Tibial artery (tissue), 4 donors: ENCODE measurements at regions not wholly inside any gene's neighbourhood (a gene's known extent, or its start where the extent isn't known, plus 50 kb on each side); places are given as distances from the start of the nearest gene placed in this dataset.

Source experiments
- DNase-seq, 2 donors: peaks; one replicate each; pipeline ENCODE4 v3.0.0-alpha.2; 2019
- H3K27ac ChIP-seq, 2 donors: fragments of 200-600 bp; sonication (generic) in 1 of 2; 1 replicate in 1 of 2; 2 replicates in 1 of 2; pipeline ENCODE4 v1.5.1; 2018 to 2019; ENCODE audit warnings: mild to moderate bottlenecking in 1 of 2
- H3K27me3 ChIP-seq, 2 donors: fragments of 200-600 bp; sonication (generic) in 1 of 2; one replicate each; pipeline versions ENCODE4 v1.5.1 to v1.6.0; 2016 to 2019
- H3K36me3 ChIP-seq, 3 donors: fragments of 200-600 bp; sonication (generic) in 2 of 3; one replicate each; pipeline ENCODE4 v1.5.1; 2016 to 2019; ENCODE audit warnings: mild to moderate bottlenecking in 2 of 3
- H3K4me1 ChIP-seq, 4 donors: fragments of 200-600 bp; sonication (generic) in 2 of 4; 1 replicate in 3 of 4; 2 replicates in 1 of 4; pipeline ENCODE4 v1.5.1; 2016 to 2019
- H3K4me3 ChIP-seq, 2 donors: fragments of 200-600 bp; sonication (generic) in 1 of 2; 1 replicate in 1 of 2; 2 replicates in 1 of 2; pipeline ENCODE4 v1.5.1; 2018 to 2019; ENCODE audit warnings: mild to moderate bottlenecking in 2 of 2
- H3K9me3 ChIP-seq, 3 donors: fragments of 200-600 bp; sonication (generic) in 1 of 3; one replicate each; pipeline ENCODE4 v1.5.1; 2016 to 2019
- intact Hi-C: fragments of 100-400 bp; cut with DNase I; formaldehyde crosslinking; loops from one replicate; pipeline ENCODE4 v1.15.0; 2023; ENCODE audit warnings: low total_unique reads
- TF ChIP-seq, protein P1 (sequence below), 2 experiments: fragments of 200-600 bp in 1 of 2; fragments of 450-650 bp in 1 of 2; IDR thresholded peaks; one replicate each; pipeline ENCODE4 v1.5.1; 2017 to 2019; ENCODE audit warnings: antibody characterized with exemption in 2 of 2, mild to moderate bottlenecking in 1 of 2, moderate library complexity in 1 of 2

DNA sequence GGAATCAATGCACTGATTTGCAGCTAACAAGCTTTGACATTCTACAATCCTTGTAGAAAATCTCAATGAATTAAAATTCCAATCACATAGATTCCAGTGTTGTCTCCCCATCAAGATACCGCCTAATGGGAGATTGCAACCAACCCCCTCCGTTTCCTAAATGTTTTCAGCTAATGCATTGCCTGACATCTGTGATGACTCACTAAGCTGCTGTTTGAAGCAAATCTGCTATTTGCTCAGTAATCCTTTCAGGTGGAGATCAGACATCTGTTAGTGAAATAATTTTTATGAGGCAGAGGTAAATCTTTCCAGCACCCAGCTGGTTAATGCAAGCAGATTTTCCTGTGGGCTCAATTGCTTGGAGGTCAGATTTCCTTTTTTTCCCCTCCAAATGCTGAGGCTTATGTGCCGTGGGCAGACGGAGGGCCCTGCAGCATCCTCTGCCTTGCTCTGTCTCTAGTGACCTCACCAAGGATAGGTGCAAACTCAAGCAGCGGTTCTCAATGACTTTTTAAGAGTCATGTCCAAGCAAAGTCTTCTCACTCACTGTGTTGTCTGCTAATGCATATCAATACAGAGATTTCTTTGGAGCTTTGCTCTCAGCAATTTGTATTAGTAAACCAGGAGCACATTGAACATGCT, 91.1 kb upstream of the RAB3GAP2 start:
- Histone ChIP-seq H3K4me1 (no peaks in the 10 kb centered on the region), H3K36me3 (no peaks in the 10 kb centered on the region), H3K4me3 (no peak overlapping the region), H3K9me3 (no peaks in the 10 kb centered on the region), H3K27ac (no peak overlapping the region), H3K27me3 (no peaks in the 10 kb centered on the region)
- no peak for DNase-seq
- TF ChIP-seq, protein P1, sequence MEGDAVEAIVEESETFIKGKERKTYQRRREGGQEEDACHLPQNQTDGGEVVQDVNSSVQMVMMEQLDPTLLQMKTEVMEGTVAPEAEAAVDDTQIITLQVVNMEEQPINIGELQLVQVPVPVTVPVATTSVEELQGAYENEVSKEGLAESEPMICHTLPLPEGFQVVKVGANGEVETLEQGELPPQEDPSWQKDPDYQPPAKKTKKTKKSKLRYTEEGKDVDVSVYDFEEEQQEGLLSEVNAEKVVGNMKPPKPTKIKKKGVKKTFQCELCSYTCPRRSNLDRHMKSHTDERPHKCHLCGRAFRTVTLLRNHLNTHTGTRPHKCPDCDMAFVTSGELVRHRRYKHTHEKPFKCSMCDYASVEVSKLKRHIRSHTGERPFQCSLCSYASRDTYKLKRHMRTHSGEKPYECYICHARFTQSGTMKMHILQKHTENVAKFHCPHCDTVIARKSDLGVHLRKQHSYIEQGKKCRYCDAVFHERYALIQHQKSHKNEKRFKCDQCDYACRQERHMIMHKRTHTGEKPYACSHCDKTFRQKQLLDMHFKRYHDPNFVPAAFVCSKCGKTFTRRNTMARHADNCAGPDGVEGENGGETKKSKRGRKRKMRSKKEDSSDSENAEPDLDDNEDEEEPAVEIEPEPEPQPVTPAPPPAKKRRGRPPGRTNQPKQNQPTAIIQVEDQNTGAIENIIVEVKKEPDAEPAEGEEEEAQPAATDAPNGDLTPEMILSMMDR (IDR thresholded peaks at IDR 0.05) = no peak
- intact Hi-C loops = no loop called here

DNA sequence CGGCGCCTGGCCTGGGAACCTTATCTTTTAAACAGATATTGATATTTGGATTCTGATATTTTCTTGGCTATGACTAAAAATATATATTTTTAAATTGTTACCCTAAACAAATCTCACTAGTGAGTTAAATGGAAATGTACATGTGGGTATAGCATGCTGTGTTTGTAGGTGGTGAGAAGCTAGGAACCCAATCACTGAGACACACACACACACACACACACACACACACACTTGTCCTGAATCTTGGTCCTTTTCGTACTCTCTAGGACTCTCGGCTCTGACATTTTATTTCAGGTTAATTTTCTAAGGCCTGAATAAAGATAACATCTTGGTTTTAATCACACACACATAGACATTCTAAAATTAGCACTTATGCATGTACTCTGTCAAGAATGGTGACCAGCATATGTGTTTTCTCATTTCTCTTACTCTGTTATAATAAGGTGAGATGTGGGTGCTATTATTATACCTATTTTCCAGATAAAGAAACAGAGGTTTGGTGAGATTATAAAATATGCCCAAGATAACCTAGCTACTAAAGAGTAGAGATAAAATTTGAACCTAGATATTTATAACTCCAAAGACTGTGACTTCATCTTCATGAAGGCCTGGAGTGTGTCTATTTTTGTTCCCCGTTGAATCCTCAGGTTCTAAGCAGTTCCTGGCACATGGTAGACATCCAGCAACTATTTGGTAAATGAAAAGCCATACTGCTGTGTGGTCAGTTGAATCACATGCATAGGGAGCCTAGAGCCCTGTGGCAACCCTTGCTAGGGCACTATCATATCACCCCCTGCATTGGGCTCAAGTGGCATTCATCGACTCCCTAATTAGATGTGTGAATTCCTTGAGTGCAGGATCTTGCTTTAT, 85.0 kb upstream of the RAB3GAP2 start:
- TF ChIP-seq, protein P1 (IDR thresholded peaks at IDR 0.05) = no peak
- no peak overlapping the region for H3K27ac ChIP-seq
- H3K4me1 ChIP-seq = no peaks in the 10 kb centered on the region
- H3K4me3 ChIP-seq = no peak overlapping the region
- intact Hi-C loops = no loop called here
- no peaks in the 10 kb centered on the region for H3K27me3 ChIP-seq
- H3K9me3 ChIP-seq = no peaks in the 10 kb centered on the region
- H3K36me3 ChIP-seq = no peaks in the 10 kb centered on the region
- no peak for DNase-seq

DNA sequence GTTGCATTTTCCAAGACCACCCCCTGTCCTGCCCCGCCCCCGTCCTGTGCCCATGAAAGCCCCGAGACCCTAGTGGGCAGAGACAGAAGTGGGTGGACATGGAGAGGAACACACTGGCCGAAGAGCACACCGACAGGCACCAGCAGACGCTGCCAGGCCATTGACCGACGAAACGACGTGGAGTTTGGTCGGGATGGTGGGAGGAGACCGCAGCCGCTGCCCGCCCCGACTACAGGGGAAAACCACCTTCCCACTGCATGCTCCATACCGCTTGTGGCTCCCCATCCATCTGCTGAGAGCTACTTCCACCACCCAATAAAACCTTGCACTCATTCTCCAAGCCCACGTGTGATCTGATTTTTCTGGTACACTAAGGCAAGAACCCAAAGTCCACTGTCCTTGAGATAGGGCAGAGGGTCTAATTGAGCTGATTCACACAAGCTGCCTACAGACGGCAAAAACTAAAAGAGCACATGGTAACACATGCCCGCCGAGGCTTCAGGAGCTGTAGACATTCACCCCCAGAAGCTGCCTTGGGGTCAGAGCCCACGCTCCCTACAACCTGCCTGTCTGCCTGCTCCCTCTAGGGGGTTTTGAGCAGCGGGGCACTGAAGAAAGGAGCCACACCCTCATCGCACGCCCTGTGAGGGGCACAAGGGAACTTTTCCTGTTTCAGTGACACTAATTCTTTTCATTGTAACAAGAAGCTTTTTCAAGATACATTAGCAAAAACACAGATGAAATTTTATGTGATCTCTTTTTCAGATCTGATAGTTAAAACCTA, 81.2 kb upstream of the RAB3GAP2 start:
- H3K36me3 ChIP-seq = no peaks in the 10 kb centered on the region
- H3K4me1 ChIP-seq = no peaks in the 10 kb centered on the region
- TF ChIP-seq, protein P1 (IDR thresholded peaks at IDR 0.05) = no peak
- intact Hi-C loops = no loop called here
- H3K4me3 ChIP-seq = no peak overlapping the region
- H3K27me3 ChIP-seq = no peaks in the 10 kb centered on the region
- no peak overlapping the region for H3K27ac ChIP-seq
- H3K9me3 ChIP-seq = no peaks in the 10 kb centered on the region
- DNase-seq = no peak

DNA sequence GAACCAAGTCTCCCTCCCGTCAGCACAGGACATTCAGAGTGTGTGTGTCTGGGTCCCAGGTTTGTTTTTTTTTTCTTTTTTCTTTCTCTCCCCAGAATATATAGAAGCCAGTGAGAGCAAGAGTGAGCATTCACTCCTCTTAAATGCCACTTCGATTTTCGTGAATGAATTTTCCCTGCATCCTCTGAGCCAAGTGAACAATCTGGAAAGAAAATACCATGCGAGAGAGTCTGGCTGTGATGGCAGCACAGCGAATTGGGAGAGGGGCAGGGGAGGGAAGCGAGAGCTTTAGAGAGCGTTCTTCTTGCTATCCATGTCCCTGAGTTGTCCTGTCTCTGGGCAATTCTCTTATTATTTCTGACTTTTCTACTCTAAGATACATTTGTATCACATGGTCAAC, 76.0 kb upstream of the RAB3GAP2 start:
- Histone ChIP-seq H3K36me3 (no peaks in the 10 kb centered on the region), H3K27me3 (no peaks in the 10 kb centered on the region), H3K9me3 (no peaks in the 10 kb centered on the region), H3K27ac (no peak overlapping the region), H3K4me1 (no peaks in the 10 kb centered on the region), H3K4me3 (no peak overlapping the region)
- TF ChIP-seq, protein P1 (IDR thresholded peaks at IDR 0.05) = no peak
- intact Hi-C loops = no loop called here
- DNase-seq = no peak

DNA sequence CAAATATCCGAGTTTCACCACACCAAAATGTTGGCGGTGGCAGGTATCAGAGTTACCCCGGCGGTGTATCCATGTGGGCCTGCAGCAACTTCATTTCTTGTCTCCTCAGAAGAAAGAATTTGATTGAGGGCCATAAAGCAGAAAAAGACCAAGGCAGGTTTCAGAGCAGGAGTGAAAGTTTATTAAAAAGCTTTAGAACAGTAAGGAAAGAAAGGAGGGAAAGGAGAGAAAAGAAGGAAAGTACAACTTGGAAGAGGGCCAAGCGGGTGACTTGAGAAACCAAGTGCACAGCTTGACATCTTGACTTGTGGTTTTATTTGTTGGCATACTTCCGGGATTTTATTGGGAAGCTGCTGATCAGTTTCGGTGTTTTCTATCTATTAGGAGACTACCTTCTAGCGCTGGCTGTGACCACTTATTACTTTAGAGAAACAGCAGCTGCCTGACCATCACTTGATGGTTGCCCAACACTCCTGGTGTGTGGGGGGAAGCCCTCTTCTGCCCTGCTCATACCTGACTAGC, 75.5 kb upstream of the RAB3GAP2 start:
- Histone ChIP-seq H3K4me3 (no peak overlapping the region), H3K9me3 (no peaks in the 10 kb centered on the region), H3K27me3 (no peaks in the 10 kb centered on the region), H3K27ac (no peak overlapping the region), H3K36me3 (no peaks in the 10 kb centered on the region), H3K4me1 (no peaks in the 10 kb centered on the region)
- DNase-seq = no peak
- intact Hi-C loops = no loop called here
- TF ChIP-seq, protein P1 (IDR thresholded peaks at IDR 0.05) = no peak
